ENCODE measurements at regions not wholly inside any gene's neighbourhood (a gene's known extent, or its start where the extent isn't known, plus 50 kb on each side); places are given as distances from the start of the nearest gene placed in this dataset.

GRCh38 chr9:135183528-135184180, 96.2 kb downstream of the OLFM1 start:
- TF ChIP-seq GATA3 (IDR thresholded peaks at IDR 0.05; ENCODE audit: low read depth, low read length) (no peak), GATA2 (IDR thresholded peaks at IDR 0.05; ENCODE audit: low read depth, low read length) (no peak)
